H9 (cell line): ENCODE measurements at regions not wholly inside any gene's neighbourhood (a gene's known extent, or its start where the extent isn't known, plus 50 kb on each side); places are given as distances from the start of the nearest gene placed in this dataset.

Experiments used
- DNase-seq: peaks from one replicate; pipeline ENCODE4 v3.0.0-alpha.2; 2017
- H2AFZ ChIP-seq: one replicate; pipeline ENCODE4 v1.6.1; 2013; ENCODE audit warnings: mild to moderate bottlenecking, low read length, control low read depth, moderate library complexity
- H2AK5ac ChIP-seq: 2 replicates; pipeline ENCODE4 v1.6.1; 2013; ENCODE audit warnings: low read length, control low read depth, mixed read lengths; ENCODE audit not compliant: insufficient read length
- H2BK120ac ChIP-seq: one replicate; pipeline ENCODE4 v1.6.1; 2013; ENCODE audit warnings: low read depth, mild to moderate bottlenecking, low read length, control low read depth, inconsistent platforms; ENCODE audit not compliant: poor library complexity, severe bottlenecking
- H2BK12ac ChIP-seq: 2 replicates; pipeline ENCODE4 v1.6.1; 2013; ENCODE audit warnings: low read length, control low read depth, mixed read lengths, low read depth; ENCODE audit not compliant: insufficient read length
- H2BK15ac ChIP-seq: 2 replicates; pipeline ENCODE4 v1.6.1; 2013; ENCODE audit warnings: low read depth, low read length, control low read depth
- H2BK20ac ChIP-seq: one replicate; pipeline ENCODE4 v1.6.1; 2013; ENCODE audit warnings: low read depth, mild to moderate bottlenecking, low read length, control low read depth, inconsistent platforms; ENCODE audit not compliant: poor library complexity, severe bottlenecking
- H2BK5ac ChIP-seq: 2 replicates; pipeline ENCODE4 v1.6.1; 2013; ENCODE audit warnings: low read length, control low read depth, mixed read lengths; ENCODE audit not compliant: insufficient read length
- H3K14ac ChIP-seq: 2 replicates; pipeline ENCODE4 v1.6.1; 2013; ENCODE audit warnings: low read length, control low read depth; ENCODE audit not compliant: insufficient read depth
- H3K18ac ChIP-seq: 2 replicates; pipeline ENCODE4 v1.6.1; 2013; ENCODE audit warnings: low read depth, mild to moderate bottlenecking, mixed read lengths, low read length, control low read depth; ENCODE audit not compliant: insufficient read length
- H3K23ac ChIP-seq: 2 replicates; pipeline ENCODE4 v1.6.1; 2013; ENCODE audit warnings: low read length, control low read depth, mixed read lengths, low read depth; ENCODE audit not compliant: insufficient read length
- H3K23me2 ChIP-seq: 2 replicates; pipeline ENCODE4 v1.6.1; 2013; ENCODE audit warnings: low read depth, mild to moderate bottlenecking, mixed read lengths, low read length, control low read depth; ENCODE audit not compliant: insufficient read length, poor library complexity, severe bottlenecking
- H3K27ac ChIP-seq: 2 replicates; pipeline ENCODE4 v1.5.1; 2013; ENCODE audit warnings: low read length, control low read depth, mixed read lengths, low read depth; ENCODE audit not compliant: insufficient read length
- H3K27me3 ChIP-seq: 2 replicates; pipeline ENCODE4 v1.6.1; 2013; ENCODE audit warnings: low read length, control low read depth, inconsistent platforms; ENCODE audit not compliant: insufficient read depth
- H3K4ac ChIP-seq: 2 replicates; pipeline ENCODE4 v1.6.1; 2013; ENCODE audit warnings: low read depth, mild to moderate bottlenecking, control low read depth, inconsistent platforms, low read length, moderate library complexity
- H3K4me1 ChIP-seq: 2 replicates; pipeline ENCODE4 v1.6.1; 2013; ENCODE audit warnings: low read length, control low read depth, inconsistent platforms; ENCODE audit not compliant: insufficient read depth
- H3K4me2 ChIP-seq: 2 replicates; pipeline ENCODE4 v1.6.1; 2013; ENCODE audit warnings: low read length, control low read depth, mixed read lengths; ENCODE audit not compliant: insufficient read length, insufficient read depth
- H3K56ac ChIP-seq: 2 replicates; pipeline ENCODE4 v1.6.1; 2013; ENCODE audit warnings: low read depth, mild to moderate bottlenecking, mixed read lengths, low read length, control low read depth; ENCODE audit not compliant: insufficient read length
- H3K79me1 ChIP-seq: 2 replicates; pipeline ENCODE4 v1.6.1; 2013; ENCODE audit warnings: low read depth, mild to moderate bottlenecking, moderate library complexity, low read length, control low read depth, inconsistent platforms; ENCODE audit not compliant: insufficient read depth, poor library complexity, severe bottlenecking
- H3K79me2 ChIP-seq: 2 replicates; pipeline ENCODE4 v1.6.1; 2013; ENCODE audit warnings: low read length, control low read depth, inconsistent platforms; ENCODE audit not compliant: insufficient read depth
- H3K9ac ChIP-seq: 2 replicates; pipeline ENCODE4 v1.6.1; 2013; ENCODE audit warnings: low read length, control low read depth, mixed read lengths; ENCODE audit not compliant: insufficient read length; ENCODE audit errors: extremely low read depth
- H3K9me3 ChIP-seq: one replicate; pipeline ENCODE4 v1.6.1; 2013; ENCODE audit warnings: low read depth, low read length, inconsistent platforms; ENCODE audit not compliant: control insufficient read depth
- H3T11ph ChIP-seq: one replicate; pipeline ENCODE4 v1.6.1; 2013; ENCODE audit warnings: mild to moderate bottlenecking, low read length, control low read depth, inconsistent platforms
- H4K20me1 ChIP-seq: one replicate; pipeline ENCODE4 v1.6.1; 2013; ENCODE audit not compliant: control insufficient read depth, insufficient read length, insufficient read depth
- H4K5ac ChIP-seq: 2 replicates; pipeline ENCODE4 v1.6.1; 2013; ENCODE audit warnings: low read depth, mild to moderate bottlenecking, mixed read lengths, low read length, control low read depth; ENCODE audit not compliant: insufficient read length
- H4K8ac ChIP-seq: replicated peaks from 2 replicates; pipeline ENCODE4 v1.6.1; 2013; ENCODE audit warnings: low read length, control low read depth, mixed read lengths, low read depth; ENCODE audit not compliant: insufficient read length
- H4K91ac ChIP-seq: 2 replicates; pipeline ENCODE4 v1.6.1; 2013; ENCODE audit warnings: low read depth, mild to moderate bottlenecking, moderate library complexity, mixed read lengths, low read length, control low read depth; ENCODE audit not compliant: insufficient read length
- H3K27ac Mint-ChIP-seq, 3 experiments: 2 replicates in 2 of 3; 3 replicates in 1 of 3; pipeline ENCODE4 v1.8.0; 2020 to 2021; ENCODE audit warnings: mixed read lengths in 3 of 3, mild to moderate bottlenecking in 1 of 3, moderate library complexity in 1 of 3
- H3K27me3 Mint-ChIP-seq: 2 replicates; pipeline ENCODE4 v1.8.0; 2021; ENCODE audit warnings: low read depth, mild to moderate bottlenecking, moderate library complexity, mixed read lengths
- H3K36me3 Mint-ChIP-seq, 3 experiments: 2 replicates in 2 of 3; 3 replicates in 1 of 3; pipeline ENCODE4 v1.8.0; 2020 to 2021; ENCODE audit warnings: low read depth in 3 of 3, mixed read lengths in 3 of 3; ENCODE audit not compliant: insufficient read depth in 1 of 3
- H3K4me1 Mint-ChIP-seq, 2 experiments: 2 replicates each; pipeline ENCODE4 v1.8.0; 2020; ENCODE audit warnings: mixed read lengths in 2 of 2
- H3K4me3 Mint-ChIP-seq, 2 experiments: 2 replicates in 1 of 2; 3 replicates in 1 of 2; pipeline ENCODE4 v1.8.0; 2020 to 2021; ENCODE audit warnings: mild to moderate bottlenecking in 2 of 2, mixed read lengths in 2 of 2, moderate library complexity in 1 of 2
- H3K9me3 Mint-ChIP-seq, 2 experiments: 2 replicates in 1 of 2; 3 replicates in 1 of 2; pipeline ENCODE4 v1.8.0; 2020; ENCODE audit warnings: mild to moderate bottlenecking in 2 of 2, mixed read lengths in 2 of 2, moderate library complexity in 1 of 2
- WGBS: extraction: QIAGEN DNeasy Blood & Tissue Kit; methylation state at CpG from one replicate; pipeline ENCODE4 v1.1.7; 2013; ENCODE audit warnings: missing lambda C conversion rate, low lambda C conversion rate, mixed read lengths; ENCODE audit not compliant: insufficient read length; ENCODE audit errors: extremely low coverage; 5-methylcytosine and 5-hydroxymethylcytosine counted together
- TF ChIP-seq, protein P1 (sequence below): fragments of 200-600 bp; sonication (generic); conservative IDR thresholded peaks from 3 replicates; pipeline ENCODE4 v1.8.0; 2021; ENCODE audit warnings: antibody characterized with exemption, mild to moderate bottlenecking

DNA sequence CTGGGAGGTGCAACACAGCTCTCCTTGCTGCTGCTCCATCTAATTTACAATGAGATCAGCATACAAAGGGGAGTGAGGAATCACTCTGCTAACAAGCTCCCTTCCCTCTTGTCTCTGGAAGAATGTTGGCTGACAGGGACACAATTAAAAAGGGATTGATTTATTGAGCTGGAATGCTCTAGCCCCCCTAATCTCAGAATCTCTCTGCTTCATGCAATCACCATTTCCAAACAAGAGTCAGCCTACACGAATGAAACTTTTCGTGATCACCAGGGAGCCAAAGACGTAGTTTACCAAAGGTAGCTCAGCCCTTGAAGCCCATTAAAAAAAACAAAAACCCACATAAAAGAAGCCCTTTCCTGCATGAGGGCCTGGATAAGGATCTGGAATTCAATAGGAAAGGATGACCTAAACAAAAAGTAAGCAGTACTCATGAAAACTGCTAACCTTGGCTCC lies 223.8 kb downstream of the C12orf75 start:
- Histone ChIP-seq H3K4ac (no peak overlapping the region), H2BK12ac (no peak overlapping the region), H3K18ac (no peak overlapping the region), H3K27ac (no peak overlapping the region), H3K79me2 (no peaks in the 10 kb centered on the region), H3K9ac (no peak overlapping the region), H2AFZ (no peak overlapping the region), H3K23me2 (no peaks in the 10 kb centered on the region), H3K27me3 (no peaks in the 10 kb centered on the region), H3K4me2 (no peak overlapping the region), H2BK20ac (no peak overlapping the region), H2BK5ac (no peak overlapping the region), H3K23ac (no peak overlapping the region), H2BK15ac (no peak overlapping the region), H4K8ac (no peak overlapping the region), H2AK5ac (no peak overlapping the region), H3T11ph (no peak overlapping the region), H4K91ac (no peak overlapping the region), H4K20me1 (no peaks in the 10 kb centered on the region), H3K4me1 (no peaks in the 10 kb centered on the region), H3K56ac (no peak overlapping the region), H3K9me3 (no peaks in the 10 kb centered on the region), H3K79me1 (no peaks in the 10 kb centered on the region), H3K14ac (no peak overlapping the region), H2BK120ac (no peak overlapping the region), H4K5ac (no peak overlapping the region)
- no peak overlapping the region for H3K4me3 Mint-ChIP-seq
- H3K27ac Mint-ChIP-seq: peak overlapping the region in 1 of 3 experiments; percentile 89; a peak in 3 of 7 replicates
- TF ChIP-seq, protein P1, sequence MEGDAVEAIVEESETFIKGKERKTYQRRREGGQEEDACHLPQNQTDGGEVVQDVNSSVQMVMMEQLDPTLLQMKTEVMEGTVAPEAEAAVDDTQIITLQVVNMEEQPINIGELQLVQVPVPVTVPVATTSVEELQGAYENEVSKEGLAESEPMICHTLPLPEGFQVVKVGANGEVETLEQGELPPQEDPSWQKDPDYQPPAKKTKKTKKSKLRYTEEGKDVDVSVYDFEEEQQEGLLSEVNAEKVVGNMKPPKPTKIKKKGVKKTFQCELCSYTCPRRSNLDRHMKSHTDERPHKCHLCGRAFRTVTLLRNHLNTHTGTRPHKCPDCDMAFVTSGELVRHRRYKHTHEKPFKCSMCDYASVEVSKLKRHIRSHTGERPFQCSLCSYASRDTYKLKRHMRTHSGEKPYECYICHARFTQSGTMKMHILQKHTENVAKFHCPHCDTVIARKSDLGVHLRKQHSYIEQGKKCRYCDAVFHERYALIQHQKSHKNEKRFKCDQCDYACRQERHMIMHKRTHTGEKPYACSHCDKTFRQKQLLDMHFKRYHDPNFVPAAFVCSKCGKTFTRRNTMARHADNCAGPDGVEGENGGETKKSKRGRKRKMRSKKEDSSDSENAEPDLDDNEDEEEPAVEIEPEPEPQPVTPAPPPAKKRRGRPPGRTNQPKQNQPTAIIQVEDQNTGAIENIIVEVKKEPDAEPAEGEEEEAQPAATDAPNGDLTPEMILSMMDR: no peak
- peaks cover 2% of the 10 kb centered on the region; the same call in 1 of the 2 replicates for H3K27me3 Mint-ChIP-seq
- peaks cover 17 to 18% of the 10 kb centered on the region in 2 experiments for H3K4me1 Mint-ChIP-seq
- DNase-seq: no peak
- H3K36me3 Mint-ChIP-seq: no peaks in the 10 kb centered on the region
- no peaks in the 10 kb centered on the region for H3K9me3 Mint-ChIP-seq
- WGBS: no CpG with 5 or more reads among the region's 3 CpGs
